Activated naive CD8-positive, alpha-beta T cell treated with anti-CD3 and anti-CD28 coated beads, Interleukin-2, amount 10 ng/mL, durations not matched to agents 7 days and 5 days (primary cell): ENCODE measurements at regions not wholly inside any gene's neighbourhood (a gene's known extent, or its start where the extent isn't known, plus 50 kb on each side); places are given as distances from the start of the nearest gene placed in this dataset.

Experiments used
- ATAC-seq: fragments of 150-1000 bp; cut with Tn5 transposase; one replicate; pipeline ENCODE4 v1.10.0; 2021; ENCODE audit warnings: low read depth, moderate library complexity
- POLR2A ChIA-PET: fragments of 350-600 bp; sonication (Branson Sonifier 250); formaldehyde crosslinking; loops from one replicate; lab custom pipeline; 2021; ENCODE audit warnings: antibody characterized with exemption; lab: Charles Lee
- DNase-seq: peaks from one replicate; pipeline ENCODE4 v3.0.0; 2021
- H3K27ac Mint-ChIP-seq: one replicate; pipeline ENCODE4 v1.8.0; 2022; ENCODE audit warnings: mild to moderate bottlenecking, mixed read lengths
- H3K27me3 Mint-ChIP-seq: one replicate; pipeline ENCODE4 v1.8.0; 2022; ENCODE audit warnings: mild to moderate bottlenecking, moderate library complexity, mixed read lengths
- H3K36me3 Mint-ChIP-seq: one replicate; pipeline ENCODE4 v1.8.0; 2021; ENCODE audit warnings: mild to moderate bottlenecking, mixed read lengths
- H3K4me1 Mint-ChIP-seq: one replicate; pipeline ENCODE4 v1.8.0; 2021; ENCODE audit warnings: mixed read lengths
- H3K4me3 Mint-ChIP-seq: one replicate; pipeline ENCODE4 v1.8.0; 2022; ENCODE audit warnings: mild to moderate bottlenecking, moderate library complexity, mixed read lengths
- H3K9me3 Mint-ChIP-seq: one replicate; pipeline ENCODE4 v1.8.0; 2021; ENCODE audit warnings: mixed read lengths

GRCh38 chr12:21993438-21993981 is 52.3 kb upstream of the ABCC9 start:
- Mint-ChIP-seq H3K4me3 (no peak overlapping the region), H3K36me3 (no peaks in the 10 kb centered on the region), H3K27ac (no peak overlapping the region), H3K9me3 (no peaks in the 10 kb centered on the region), H3K4me1 (peaks cover 7% of the 10 kb centered on the region), H3K27me3 (peaks cover 12% of the 10 kb centered on the region)
- no peak for ATAC-seq
- no peak for DNase-seq
- POLR2A ChIA-PET, result no interaction called here

GRCh38 chr12:21992823-21993222 is 51.6 kb upstream of the ABCC9 start:
- H3K4me3 Mint-ChIP-seq, result no peak overlapping the region
- ATAC-seq, result peak; percentile 72
- peak overlapping the region; percentile 58 for H3K27ac Mint-ChIP-seq
- no peaks in the 10 kb centered on the region for H3K9me3 Mint-ChIP-seq
- DNase-seq, result no peak
- H3K27me3 Mint-ChIP-seq, result peaks cover 15% of the 10 kb centered on the region
- H3K4me1 Mint-ChIP-seq, result peaks cover 7% of the 10 kb centered on the region
- POLR2A ChIA-PET, result no interaction called here
- no peaks in the 10 kb centered on the region for H3K36me3 Mint-ChIP-seq

GRCh38 chr12:21991526-21991925 is 50.3 kb upstream of the ABCC9 start:
- ATAC-seq, result no peak
- no peak for DNase-seq
- Mint-ChIP-seq H3K9me3 (no peaks in the 10 kb centered on the region), H3K4me3 (no peak overlapping the region), H3K36me3 (no peaks in the 10 kb centered on the region), H3K27me3 (peaks cover 11% of the 10 kb centered on the region), H3K4me1 (peaks cover 7% of the 10 kb centered on the region), H3K27ac (no peak overlapping the region)
- POLR2A ChIA-PET, result no interaction called here
